Fibroblast of skin of right biceps (primary cell): ENCODE measurements at regions not wholly inside any gene's neighbourhood (a gene's known extent, or its start where the extent isn't known, plus 50 kb on each side); places are given as distances from the start of the nearest gene placed in this dataset.

ENCODE experiments used
- DNase-seq: peaks from one replicate; pipeline ENCODE4 v3.0.0-alpha.2; 2013

- DNase-seq, result peak; percentile 77
Measured at GRCh38 chr7:47690902-47691558, 109.1 kb upstream of the TNS3 start.

GRCh38 chr7:47689558-47689957 is 107.6 kb upstream of the TNS3 start:
- no peak for DNase-seq

GRCh38 chr7:47688311-47689100 is 106.6 kb upstream of the TNS3 start:
- DNase-seq, result no peak

GRCh38 chr7:47685712-47686376 is 103.9 kb upstream of the TNS3 start:
- DNase-seq, result peak; percentile 45

- no peak for DNase-seq
Measured at GRCh38 chr7:47685151-47685550, 103.2 kb upstream of the TNS3 start.

- DNase-seq, result no peak
Measured at GRCh38 chr7:47684728-47685127, 102.8 kb upstream of the TNS3 start.

- no peak for DNase-seq
Measured at GRCh38 chr7:47683485-47683898, 101.6 kb upstream of the TNS3 start.

GRCh38 chr7:47682874-47683273 is 101.0 kb upstream of the TNS3 start:
- no peak for DNase-seq

- no peak for DNase-seq
Measured at GRCh38 chr7:47681249-47681810, 99.4 kb upstream of the TNS3 start.

GRCh38 chr7:47678641-47679380 is 96.9 kb upstream of the TNS3 start:
- DNase-seq, result no peak

- DNase-seq, result no peak
Measured at GRCh38 chr7:47677664-47678063, 95.8 kb upstream of the TNS3 start.

GRCh38 chr7:47677093-47677492 is 95.2 kb upstream of the TNS3 start:
- DNase-seq, result no peak

- no peak for DNase-seq
Measured at GRCh38 chr7:47672977-47673381, 91.1 kb upstream of the TNS3 start.

- no peak for DNase-seq
Measured at GRCh38 chr7:47672271-47672791, 90.4 kb upstream of the TNS3 start.

GRCh38 chr7:47671358-47671757 is 89.4 kb upstream of the TNS3 start:
- no peak for DNase-seq

GRCh38 chr7:47670729-47671128 is 88.8 kb upstream of the TNS3 start:
- no peak for DNase-seq

GRCh38 chr7:47669901-47670384 is 88.0 kb upstream of the TNS3 start:
- DNase-seq, result peak; percentile 85

GRCh38 chr7:47669178-47669891 is 87.4 kb upstream of the TNS3 start:
- DNase-seq, result peak; percentile 95

- DNase-seq, result peak; percentile 56
Measured at GRCh38 chr7:47666164-47666862, 84.4 kb upstream of the TNS3 start.

GRCh38 chr7:47664650-47665195 is 82.8 kb upstream of the TNS3 start:
- no peak for DNase-seq

GRCh38 chr7:47663851-47664250 is 81.9 kb upstream of the TNS3 start:
- DNase-seq, result no peak
